HG02981 (cell line): ENCODE measurements at regions not wholly inside any gene's neighbourhood (a gene's known extent, or its start where the extent isn't known, plus 50 kb on each side); places are given as distances from the start of the nearest gene placed in this dataset.

Experiments used
- ATAC-seq: cut with Tn5 transposase; IDR thresholded peaks from one replicate; pipeline ENCODE4 v1.9.1; 2021; ENCODE audit warnings: mild to moderate bottlenecking, moderate library complexity; ENCODE audit not compliant: unreplicated experiment

GRCh38 chr7:32428546-32428945, 61.6 kb downstream of the LSM5 start:
- no peak for ATAC-seq

GRCh38 chr7:32427769-32428291, 62.4 kb downstream of the LSM5 start:
- ATAC-seq = no peak

DNA sequence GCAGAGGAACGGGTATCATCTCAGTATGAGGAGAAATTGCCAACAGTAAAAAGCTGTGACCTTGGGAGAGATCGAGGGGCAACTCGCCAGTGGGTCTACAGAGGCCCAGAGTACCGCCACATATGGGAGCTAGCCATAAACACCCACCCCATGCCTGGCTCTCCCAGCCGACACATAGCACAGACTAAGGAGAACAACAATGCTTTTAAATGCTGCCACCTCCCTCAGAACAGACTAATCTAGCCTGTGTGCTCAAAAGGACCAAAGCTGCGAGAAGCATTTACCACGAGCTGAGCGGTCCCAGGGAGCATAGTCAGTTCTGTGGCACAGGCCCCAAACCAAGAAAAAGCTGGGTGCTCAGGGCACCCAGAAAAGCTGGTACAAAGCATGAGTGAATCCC, 73.3 kb downstream of the LSM5 start:
- ATAC-seq = no peak

- ATAC-seq = no peak
Observed at GRCh38 chr7:32415936-32416335, 74.2 kb downstream of the LSM5 start.

DNA sequence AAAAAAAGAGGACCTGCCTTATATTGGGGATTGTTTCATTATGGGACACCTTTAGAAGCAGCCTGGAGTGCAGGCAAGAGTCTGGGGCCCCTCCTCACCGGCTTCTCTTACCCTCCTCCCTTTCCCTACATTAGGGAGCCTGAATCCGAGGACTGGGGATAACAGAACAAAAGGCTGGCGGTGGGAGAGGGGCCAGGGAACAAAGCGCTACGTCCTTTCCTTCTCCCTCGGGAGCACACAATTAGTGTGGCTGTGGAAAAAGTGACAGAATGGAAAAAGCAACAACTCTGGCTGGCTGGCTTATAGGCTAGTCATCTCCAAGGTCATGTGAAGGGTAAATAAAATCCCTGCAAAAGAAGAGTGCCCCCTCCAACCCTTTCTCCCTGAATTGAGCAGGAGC, 74.7 kb downstream of the LSM5 start:
- no peak for ATAC-seq

DNA sequence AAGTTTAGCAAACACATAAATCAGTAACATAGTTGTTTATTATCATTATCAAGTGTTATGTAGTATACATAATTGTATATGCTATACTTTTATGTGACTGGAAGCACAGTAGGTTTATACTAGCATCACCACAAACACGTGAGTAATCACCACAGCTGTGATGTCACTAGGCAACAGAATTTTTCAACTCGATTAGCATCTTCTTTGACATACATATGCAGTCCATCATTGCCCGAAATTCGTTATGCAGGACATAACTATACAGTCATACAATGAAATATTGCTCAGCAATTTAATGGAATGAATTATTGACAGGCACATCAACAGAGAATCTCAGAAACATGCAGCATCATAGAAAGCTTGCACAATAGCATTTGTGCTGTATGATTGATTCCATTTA, 77.7 kb downstream of the LSM5 start:
- ATAC-seq = no peak

DNA sequence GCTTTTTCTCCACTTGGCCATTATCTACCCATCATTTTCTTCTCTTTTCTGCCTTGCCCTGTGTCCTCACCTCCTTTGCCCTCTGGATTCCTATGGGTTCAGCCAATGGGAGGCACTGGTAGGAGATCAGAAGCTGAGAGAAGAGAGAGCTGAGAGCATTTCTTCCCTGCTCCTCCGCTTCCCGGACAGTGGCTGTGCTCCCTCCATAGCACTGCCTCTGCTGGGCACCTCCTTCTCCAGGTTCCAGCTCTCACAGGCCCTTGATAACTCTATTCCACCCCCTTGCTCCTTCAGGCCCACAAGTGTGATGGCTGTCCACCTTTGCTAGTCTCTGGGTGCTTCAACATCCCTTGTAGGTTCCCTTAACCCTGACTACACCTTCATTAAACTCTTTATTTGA, 79.6 kb downstream of the LSM5 start:
- no peak for ATAC-seq

GRCh38 chr7:32406386-32406785, 83.8 kb downstream of the LSM5 start:
- no peak for ATAC-seq

DNA sequence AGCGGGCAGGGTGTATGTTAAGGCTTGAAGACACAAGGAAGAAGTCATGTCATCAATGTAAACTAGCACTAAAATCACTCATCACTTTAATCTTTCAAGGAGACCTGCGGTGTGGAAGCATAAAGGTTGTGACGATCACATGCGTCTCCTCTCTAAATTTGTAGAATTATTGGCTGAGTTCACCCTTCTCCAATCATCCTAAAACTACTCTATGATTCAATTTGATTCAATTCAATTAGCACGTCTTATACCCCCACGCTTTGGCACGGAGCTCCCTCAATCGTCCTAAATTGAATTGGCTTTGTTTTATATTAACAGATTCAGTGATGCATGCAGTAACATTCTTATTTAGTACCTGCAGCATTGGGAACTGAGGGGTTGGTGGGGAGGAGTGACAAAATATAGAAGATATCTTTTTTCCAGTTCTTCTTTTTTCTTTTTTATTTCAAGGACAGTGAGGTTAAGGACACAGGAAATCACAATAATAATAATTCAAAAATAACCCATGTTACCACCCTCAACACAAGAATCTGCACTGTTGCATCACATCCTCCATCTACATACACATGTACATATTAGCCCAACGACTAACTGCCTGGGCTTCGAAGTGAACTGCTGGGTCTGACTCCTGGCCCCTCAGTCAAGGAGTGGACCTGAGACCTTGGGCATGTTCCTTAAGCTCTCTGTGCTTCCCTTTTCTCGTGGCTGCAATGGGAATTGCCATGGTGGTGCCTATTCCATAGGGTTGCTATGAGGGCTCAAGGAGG, 86.5 kb downstream of the LSM5 start:
- ATAC-seq = no peak

DNA sequence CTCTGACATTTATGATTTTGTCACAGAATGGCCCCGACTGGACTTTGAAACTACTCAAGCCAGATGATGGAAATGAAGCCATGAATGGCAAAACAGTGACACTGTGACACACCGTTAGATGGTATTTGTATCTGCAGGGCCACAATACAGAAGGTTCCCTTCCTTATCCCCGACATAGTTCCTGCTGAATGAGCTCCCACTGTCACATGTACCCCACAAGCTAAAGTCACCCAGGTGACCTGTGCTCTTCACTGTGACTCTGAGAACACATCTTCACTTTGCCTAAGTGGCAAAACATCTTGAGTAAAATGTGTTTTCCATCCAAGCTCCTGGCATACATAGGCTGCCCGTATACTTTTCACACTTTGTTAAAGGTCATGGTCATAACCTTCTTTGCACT, 89.5 kb downstream of the LSM5 start:
- ATAC-seq = no peak

- ATAC-seq = no peak
Observed at GRCh38 chr7:32399311-32399710, 90.9 kb downstream of the LSM5 start.

DNA sequence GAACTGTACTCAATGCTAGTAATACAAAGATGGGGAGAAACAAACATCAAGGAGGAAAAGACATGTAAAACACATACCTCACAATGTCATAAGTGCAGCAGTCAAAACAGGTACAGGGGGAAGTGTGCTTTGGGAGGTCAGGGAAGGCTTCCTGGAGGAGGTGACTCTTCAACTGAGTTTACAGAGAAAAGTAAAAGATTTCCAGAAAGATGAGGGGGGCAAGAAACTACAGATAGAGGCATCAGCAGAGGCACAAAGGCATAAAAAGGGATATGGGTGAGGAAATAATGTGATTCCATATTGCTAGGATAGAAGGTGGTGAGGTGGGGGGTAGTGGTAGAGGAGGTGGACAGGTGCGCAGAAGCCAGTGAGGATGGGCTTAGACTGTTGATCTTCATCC, 95.0 kb downstream of the LSM5 start:
- no peak for ATAC-seq

DNA sequence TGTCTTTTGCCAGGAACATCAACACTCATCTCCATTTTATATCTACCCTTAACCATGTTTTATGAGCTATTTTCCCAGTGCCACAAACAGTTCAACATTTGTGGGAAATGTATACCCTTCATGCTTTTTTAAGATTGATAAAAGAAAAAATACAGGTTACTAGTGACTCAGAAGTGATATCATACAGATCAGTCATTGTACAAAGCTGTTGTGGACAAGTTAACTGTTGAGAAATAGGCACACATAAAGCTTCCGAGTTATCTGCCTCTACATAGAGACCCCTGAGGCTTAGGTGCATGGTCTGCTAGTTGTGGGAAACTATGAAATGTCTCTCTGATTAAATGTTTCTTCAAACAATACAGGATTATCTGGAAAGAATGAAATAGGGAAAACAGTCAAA, 96.3 kb downstream of the LSM5 start:
- no peak for ATAC-seq

GRCh38 chr7:32390210-32390609, 100.0 kb downstream of the LSM5 start:
- no peak for ATAC-seq

GRCh38 chr7:32385316-32385956, 104.7 kb downstream of the LSM5 start:
- ATAC-seq = no peak

DNA sequence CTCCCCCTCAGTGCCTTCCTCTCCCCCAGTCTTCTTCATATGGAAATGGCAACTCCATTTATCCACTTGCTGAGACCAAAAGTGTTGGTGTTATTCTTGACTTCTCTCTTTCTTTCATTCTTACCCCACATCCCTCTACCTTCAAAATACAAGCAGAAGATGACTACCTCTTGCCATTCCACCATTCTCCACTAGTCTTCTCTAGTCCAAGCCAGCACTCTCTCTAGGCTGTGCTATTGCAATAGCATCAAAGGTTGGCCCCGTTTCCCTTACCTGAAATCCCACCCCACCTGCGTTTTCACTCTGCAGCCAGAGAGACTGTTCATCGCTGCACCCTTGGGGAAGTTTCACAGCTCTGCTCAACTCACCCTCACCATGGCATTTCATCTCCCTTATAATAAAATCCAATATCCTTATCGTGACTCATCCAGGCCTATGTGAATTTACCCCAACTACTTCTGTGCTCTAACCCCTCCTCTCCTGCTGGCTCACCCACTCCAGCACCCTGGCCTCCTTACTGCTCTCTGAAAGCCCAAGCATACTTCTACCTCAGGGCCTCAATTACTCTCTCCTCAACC, 109.1 kb downstream of the LSM5 start:
- no peak for ATAC-seq

GRCh38 chr7:32379510-32380112, 110.6 kb downstream of the LSM5 start:
- ATAC-seq = no peak

GRCh38 chr7:32378988-32379387, 111.2 kb downstream of the LSM5 start:
- no peak for ATAC-seq

- no peak for ATAC-seq
Observed at GRCh38 chr7:32364581-32364980, 125.6 kb downstream of the LSM5 start.

DNA sequence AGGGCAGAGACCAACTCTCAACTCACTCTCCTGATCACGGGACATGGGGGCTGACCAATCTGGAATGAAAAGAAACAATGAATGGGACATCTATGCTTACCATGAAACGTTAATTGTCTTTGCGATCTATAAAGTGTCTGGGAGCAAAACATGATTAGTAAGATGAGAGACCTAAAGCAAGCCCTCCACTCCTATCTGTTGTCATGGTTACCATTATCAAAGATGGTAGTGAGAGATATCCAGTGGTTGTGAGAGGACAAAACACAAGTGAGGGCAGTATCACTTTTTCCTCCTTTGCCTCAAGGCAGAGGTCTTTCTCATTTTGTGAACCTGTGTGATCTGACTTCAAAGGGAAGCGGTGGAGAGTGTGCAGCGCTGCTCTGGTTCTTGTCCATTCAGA, 130.1 kb downstream of the LSM5 start:
- ATAC-seq = no peak

- ATAC-seq = no peak
Observed at GRCh38 chr7:32357535-32358277, 132.5 kb downstream of the LSM5 start.
